ENCODE measurements at regions not wholly inside any gene's neighbourhood (a gene's known extent, or its start where the extent isn't known, plus 50 kb on each side); places are given as distances from the start of the nearest gene placed in this dataset.

- TF ChIP-seq ZNF214 (tag by site-specific recombination; IDR thresholded peaks at IDR 0.05; ENCODE audit: borderline replicate concordance) (no peak), ZNF514 (tag by site-specific recombination; IDR thresholded peaks at IDR 0.05) (no peak), ZNF404 (tag by site-specific recombination; IDR thresholded peaks at IDR 0.05) (no peak), ZNF529 (tag by site-specific recombination; IDR thresholded peaks at IDR 0.05; ENCODE audit: insufficient replicate concordance) (no peak), ZNF184 (tag by site-specific recombination; IDR thresholded peaks at IDR 0.05) (no peak), ZSCAN23 (tag by site-specific recombination; IDR thresholded peaks at IDR 0.05) (no peak)
- TF ChIP-seq, protein P1, sequence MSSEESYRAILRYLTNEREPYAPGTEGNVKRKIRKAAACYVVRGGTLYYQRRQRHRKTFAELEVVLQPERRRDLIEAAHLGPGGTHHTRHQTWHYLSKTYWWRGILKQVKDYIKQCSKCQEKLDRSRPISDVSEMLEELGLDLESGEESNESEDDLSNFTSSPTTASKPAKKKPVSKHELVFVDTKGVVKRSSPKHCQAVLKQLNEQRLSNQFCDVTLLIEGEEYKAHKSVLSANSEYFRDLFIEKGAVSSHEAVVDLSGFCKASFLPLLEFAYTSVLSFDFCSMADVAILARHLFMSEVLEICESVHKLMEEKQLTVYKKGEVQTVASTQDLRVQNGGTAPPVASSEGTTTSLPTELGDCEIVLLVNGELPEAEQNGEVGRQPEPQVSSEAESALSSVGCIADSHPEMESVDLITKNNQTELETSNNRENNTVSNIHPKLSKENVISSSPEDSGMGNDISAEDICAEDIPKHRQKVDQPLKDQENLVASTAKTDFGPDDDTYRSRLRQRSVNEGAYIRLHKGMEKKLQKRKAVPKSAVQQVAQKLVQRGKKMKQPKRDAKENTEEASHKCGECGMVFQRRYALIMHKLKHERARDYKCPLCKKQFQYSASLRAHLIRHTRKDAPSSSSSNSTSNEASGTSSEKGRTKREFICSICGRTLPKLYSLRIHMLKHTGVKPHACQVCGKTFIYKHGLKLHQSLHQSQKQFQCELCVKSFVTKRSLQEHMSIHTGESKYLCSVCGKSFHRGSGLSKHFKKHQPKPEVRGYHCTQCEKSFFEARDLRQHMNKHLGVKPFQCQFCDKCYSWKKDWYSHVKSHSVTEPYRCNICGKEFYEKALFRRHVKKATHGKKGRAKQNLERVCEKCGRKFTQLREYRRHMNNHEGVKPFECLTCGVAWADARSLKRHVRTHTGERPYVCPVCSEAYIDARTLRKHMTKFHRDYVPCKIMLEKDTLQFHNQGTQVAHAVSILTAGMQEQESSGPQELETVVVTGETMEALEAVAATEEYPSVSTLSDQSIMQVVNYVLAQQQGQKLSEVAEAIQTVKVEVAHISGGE (tag by site-specific recombination; conservative IDR thresholded peaks at IDR 0.05; ENCODE audit: low read depth): no peak
Observed at GRCh38 chr18:45480219-45481015, 134.9 kb upstream of the SLC14A2 start (continued).

DNA sequence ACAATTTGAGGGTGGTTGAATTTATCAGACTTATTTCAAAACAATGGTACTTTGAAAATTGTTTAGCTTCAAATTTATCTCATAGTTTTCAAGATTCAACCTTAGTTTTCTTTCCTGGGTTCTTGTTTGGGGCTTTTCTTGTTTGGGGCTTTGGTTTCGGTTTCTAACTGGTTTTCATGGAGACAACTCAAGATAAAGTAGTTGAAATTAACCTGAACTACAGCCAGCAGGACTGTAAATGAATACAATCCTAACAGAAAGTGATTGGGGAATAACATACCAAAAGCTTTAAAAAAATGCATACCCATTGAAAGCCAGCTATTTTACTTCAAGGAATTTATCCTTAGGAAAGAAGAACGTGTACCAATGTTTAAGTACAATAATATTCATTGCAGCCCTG is 133.5 kb upstream of the SLC14A2 start:
- no peak overlapping the region for H3K4me3 ChIP-seq (ENCODE audit: low read depth, low read length)
- TF ChIP-seq ZNF623 (tag by site-specific recombination; IDR thresholded peaks at IDR 0.05) (no peak), ZNF223 (tag by site-specific recombination; IDR thresholded peaks at IDR 0.05) (no peak), HOXC10 (CRISPR knock-in tag; IDR thresholded peaks at IDR 0.05) (no peak), ZNF768 (tag by site-specific recombination; IDR thresholded peaks at IDR 0.05) (no peak), ZFP41 (tag by site-specific recombination; IDR thresholded peaks at IDR 0.05; ENCODE audit: borderline replicate concordance) (no peak), ZNF501 (tag by site-specific recombination; IDR thresholded peaks at IDR 0.05) (no peak), ZNF677 (tag by site-specific recombination; IDR thresholded peaks at IDR 0.05) (no peak), ZNF521 (tag by site-specific recombination; IDR thresholded peaks at IDR 0.05) (no peak), ZBTB8A (tag by site-specific recombination; IDR thresholded peaks at IDR 0.05) (no peak), ZNF18 (tag by site-specific recombination; IDR thresholded peaks at IDR 0.05) (no peak), ZNF221 (tag by site-specific recombination; IDR thresholded peaks at IDR 0.05; ENCODE audit: borderline replicate concordance) (no peak), ZNF2 (tag by site-specific recombination; IDR thresholded peaks at IDR 0.05) (no peak)
- TF ChIP-seq, protein P2, sequence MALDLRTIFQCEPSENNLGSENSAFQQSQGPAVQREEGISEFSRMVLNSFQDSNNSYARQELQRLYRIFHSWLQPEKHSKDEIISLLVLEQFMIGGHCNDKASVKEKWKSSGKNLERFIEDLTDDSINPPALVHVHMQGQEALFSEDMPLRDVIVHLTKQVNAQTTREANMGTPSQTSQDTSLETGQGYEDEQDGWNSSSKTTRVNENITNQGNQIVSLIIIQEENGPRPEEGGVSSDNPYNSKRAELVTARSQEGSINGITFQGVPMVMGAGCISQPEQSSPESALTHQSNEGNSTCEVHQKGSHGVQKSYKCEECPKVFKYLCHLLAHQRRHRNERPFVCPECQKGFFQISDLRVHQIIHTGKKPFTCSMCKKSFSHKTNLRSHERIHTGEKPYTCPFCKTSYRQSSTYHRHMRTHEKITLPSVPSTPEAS (tag by site-specific recombination; IDR thresholded peaks at IDR 0.05): no peak
- TF ChIP-seq, protein P3, sequence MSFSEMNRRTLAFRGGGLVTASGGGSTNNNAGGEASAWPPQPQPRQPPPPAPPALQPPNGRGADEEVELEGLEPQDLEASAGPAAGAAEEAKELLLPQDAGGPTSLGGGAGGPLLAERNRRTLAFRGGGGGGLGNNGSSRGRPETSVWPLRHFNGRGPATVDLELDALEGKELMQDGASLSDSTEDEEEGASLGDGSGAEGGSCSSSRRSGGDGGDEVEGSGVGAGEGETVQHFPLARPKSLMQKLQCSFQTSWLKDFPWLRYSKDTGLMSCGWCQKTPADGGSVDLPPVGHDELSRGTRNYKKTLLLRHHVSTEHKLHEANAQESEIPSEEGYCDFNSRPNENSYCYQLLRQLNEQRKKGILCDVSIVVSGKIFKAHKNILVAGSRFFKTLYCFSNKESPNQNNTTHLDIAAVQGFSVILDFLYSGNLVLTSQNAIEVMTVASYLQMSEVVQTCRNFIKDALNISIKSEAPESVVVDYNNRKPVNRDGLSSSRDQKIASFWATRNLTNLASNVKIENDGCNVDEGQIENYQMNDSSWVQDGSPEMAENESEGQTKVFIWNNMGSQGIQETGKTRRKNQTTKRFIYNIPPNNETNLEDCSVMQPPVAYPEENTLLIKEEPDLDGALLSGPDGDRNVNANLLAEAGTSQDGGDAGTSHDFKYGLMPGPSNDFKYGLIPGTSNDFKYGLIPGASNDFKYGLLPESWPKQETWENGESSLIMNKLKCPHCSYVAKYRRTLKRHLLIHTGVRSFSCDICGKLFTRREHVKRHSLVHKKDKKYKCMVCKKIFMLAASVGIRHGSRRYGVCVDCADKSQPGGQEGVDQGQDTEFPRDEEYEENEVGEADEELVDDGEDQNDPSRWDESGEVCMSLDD (tag by site-specific recombination; IDR thresholded peaks at IDR 0.05): no peak
- H3K9me3 ChIP-seq (ENCODE audit: control insufficient read depth, insufficient read depth, low read depth, low read length): no peaks in the 10 kb centered on the region
- H3K27ac ChIP-seq (ENCODE audit: extremely low read depth, low read depth, low read length): no peak overlapping the region
- ChIA-PET POLR2A (no interaction called here), CTCF (interaction anchor here (0.6 to 0.9 kb wide), 4 partner anchors 15 to 884 kb away, joined by 3 read pairs; no protein-coding TSS in a partner anchor)
- H3K36me3 ChIP-seq (ENCODE audit: control insufficient read depth in 2 of 2, insufficient read depth in 1 of 2, low read length in 2 of 2): no peaks in the 10 kb centered on the region
- no peaks in the 10 kb centered on the region for H3K4me1 ChIP-seq (ENCODE audit: control insufficient read depth, insufficient read depth, low read length)

Measured in HEK293 (cell line).